Heart left ventricle (tissue), 16 donors: ENCODE measurements at regions not wholly inside any gene's neighbourhood (a gene's known extent, or its start where the extent isn't known, plus 50 kb on each side); places are given as distances from the start of the nearest gene placed in this dataset.
A peak's percentile ranks its signal among the peaks of the same experiment; 100 is the strongest.

Experiments used
- ATAC-seq, 4 donors: fragments of 200-7000 bp; cut with Tn5 transposase; one replicate each; pipeline ENCODE4 v1.9.1; 2020 to 2022; ENCODE audit warnings: moderate library complexity in 4 of 4, mild to moderate bottlenecking in 3 of 4, moderate number of reproducible peaks in 1 of 4
- DNase-seq, 5 donors: peaks; one replicate each; pipeline ENCODE4 v3.0.0-alpha.2; 2020
- H3K27ac ChIP-seq, 12 donors: fragments of 200-600 bp; sonication (generic) in 4 of 12; one replicate each; pipeline versions ENCODE4 v1.5.0 to v1.8.0; 2016 to 2022; ENCODE audit warnings: mild to moderate bottlenecking in 2 of 12
- H3K27me3 ChIP-seq, 9 donors: fragments of 200-600 bp; sonication (generic) in 2 of 9; one replicate each; pipeline versions ENCODE4 v1.5.1 to v1.8.0; 2016 to 2022; ENCODE audit warnings: mild to moderate bottlenecking in 3 of 9
- H3K36me3 ChIP-seq, 9 donors: fragments of 200-600 bp; sonication (generic) in 2 of 9; one replicate each; pipeline versions ENCODE4 v1.5.0 to v1.8.0; 2018 to 2022; ENCODE audit warnings: mild to moderate bottlenecking in 2 of 9
- H3K4me1 ChIP-seq, 12 donors: fragments of 200-600 bp; sonication (generic) in 4 of 12; one replicate each; pipeline versions ENCODE4 v1.5.0 to v1.8.0; 2016 to 2022; ENCODE audit warnings: mild to moderate bottlenecking in 3 of 12
- H3K4me3 ChIP-seq, 12 donors: fragments of 200-600 bp; sonication (generic) in 4 of 12; one replicate each; pipeline versions ENCODE4 v1.5.0 to v1.8.0; 2017 to 2022; ENCODE audit warnings: mild to moderate bottlenecking in 9 of 12, moderate library complexity in 4 of 12
- H3K9me3 ChIP-seq, 12 donors: fragments of 200-600 bp; sonication (generic) in 4 of 12; one replicate each; pipeline versions ENCODE4 v1.5.0 to v1.8.0; 2016 to 2022; ENCODE audit warnings: mild to moderate bottlenecking in 1 of 12
- CTCF ChIP-seq, 12 donors: fragments of 200-600 bp; sonication (generic) in 4 of 12; IDR thresholded peaks; one replicate each; pipeline versions ENCODE4 v1.5.0 to v1.8.0; 2018 to 2022; ENCODE audit warnings: antibody characterized with exemption in 12 of 12, mild to moderate bottlenecking in 5 of 12
- POLR2A ChIP-seq, 2 donors: fragments of 450-650 bp; IDR thresholded peaks; one replicate each; pipeline ENCODE4 v1.6.1; 2017; ENCODE audit warnings: antibody characterized with exemption in 2 of 2, mild to moderate bottlenecking in 2 of 2, moderate library complexity in 2 of 2
- WGBS, 4 donors: extraction: QIAGEN DNeasy Blood & Tissue Kit in 2 of 4; methylation state at CpG; one replicate each; pipeline versions ENCODE4 v1.1.5 to v1.1.7; 2013 to 2018; 5-methylcytosine and 5-hydroxymethylcytosine counted together
- intact Hi-C, 10 donors: fragments of 100-400 bp; cut with DNase I; formaldehyde crosslinking; loops; one replicate each; pipeline versions ENCODE4 v1.11.1 to v1.14.2; 2022
- donor health status: ischemic (EF 13 %, LVEDD 7.1; RV severe dilation, severe dysfunction).
- donor health status: healthy with polysubstance abuse.
- donor health status: DM: no; HTN: yes; CAD: no.
- donor health status: DM: no; HTN: no; CAD: no.
- donor health status: ischemic (EF 25% LVEDD 6.9; RV normal size, moderate dysfunction).
- donor health status: ischemic (EF 25% LVEDD 5.7; RV mildly dilated, moderate dysfunction).
- donor health status: healthy.
- donor health status: DM: yes; HTN: yes; CAD: no.
- donor health status: ischemic (EF 35%, LVEDD 5.7; RV mildly dilated, moderate dysfunction).
- donor health status: nonischemic (EF 11% LVEDD 7.7; RV severe dilation, severe dysfunction).
- donor health status: DM: yes; HTN: yes; CAD: no.
- donor health status: PGD.
- donor health status: ischemic (EF 29% LVEDD 5.4; RV normal size, mild dysfunction).
- donor health status: nonischemic (EF 23%, LVEDD 6.1; RV moderate dilation, normal function).

- ATAC-seq (no peak), DNase-seq (no peak)
- H3K36me3 ChIP-seq = no peaks in the 10 kb centered on the region
- TF ChIP-seq CTCF (IDR thresholded peaks at IDR 0.05) (no peak), POLR2A (IDR thresholded peaks at IDR 0.05) (no peak)
- H3K27ac ChIP-seq = no peak overlapping the region
- peaks cover 0 to 6% (median 0%) of the 10 kb centered on the region in 12 donors for H3K4me1 ChIP-seq
- H3K9me3 ChIP-seq = peaks cover 0 to 12% (median 0%) of the 10 kb centered on the region in 12 donors
- intact Hi-C loops = no loop called here
- WGBS, 4 donors = 66 to 89% (median 88%) methylated on average over 8 of the region's 8 CpGs
- H3K4me3 ChIP-seq = no peak overlapping the region
- H3K27me3 ChIP-seq = no peaks in the 10 kb centered on the region
These were observed 76.6 kb upstream of the TEX51 start for GRCh38 chr2:126822115-126822514.

DNA sequence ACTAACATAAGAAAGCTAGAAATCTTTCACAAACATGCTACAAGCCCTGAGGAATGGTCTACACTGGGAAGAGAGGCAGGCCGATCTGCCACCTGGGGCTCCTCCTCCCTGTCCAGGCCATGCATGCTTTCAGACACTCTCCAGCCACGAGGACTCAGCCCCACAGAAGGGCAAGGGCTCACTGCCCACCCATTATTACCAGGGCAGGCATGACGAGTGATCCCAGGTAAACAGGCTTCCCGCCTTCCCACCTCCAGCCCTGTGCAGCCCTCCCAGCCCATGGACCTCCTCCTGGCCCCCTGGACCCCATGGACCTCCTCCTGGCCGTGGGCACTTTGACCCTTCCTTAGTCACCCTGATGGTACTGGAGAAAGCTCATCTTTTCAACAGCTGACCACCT is 75.8 kb upstream of the TEX51 start:
- TF ChIP-seq POLR2A (IDR thresholded peaks at IDR 0.05) (no peak), CTCF (IDR thresholded peaks at IDR 0.05) (no peak)
- no peak overlapping the region for H3K27ac ChIP-seq
- no peak for ATAC-seq
- intact Hi-C loops = no loop called here
- no peaks in the 10 kb centered on the region for H3K27me3 ChIP-seq
- WGBS, 4 donors = 75 to 80% (median 79%) methylated on average over 5 of the region's 5 CpGs
- DNase-seq = no peak
- H3K4me3 ChIP-seq = no peak overlapping the region
- H3K4me1 ChIP-seq = peaks cover 0 to 6% (median 0%) of the 10 kb centered on the region in 12 donors
- H3K9me3 ChIP-seq = peaks cover 0 to 4% (median 0%) of the 10 kb centered on the region in 12 donors
- no peaks in the 10 kb centered on the region for H3K36me3 ChIP-seq

GRCh38 chr2:126823951-126824350 is 74.7 kb upstream of the TEX51 start:
- no peaks in the 10 kb centered on the region for H3K27me3 ChIP-seq
- no peaks in the 10 kb centered on the region for H3K9me3 ChIP-seq
- DNase-seq (peak in 1 of 5 donors; percentile 38), ATAC-seq (no peak)
- intact Hi-C loops = no loop called here
- 81 to 90% (median 87%) methylated on average over 2 to 3 of the region's 3 CpGs for WGBS, 4 donors
- TF ChIP-seq POLR2A (IDR thresholded peaks at IDR 0.05) = no peak
- no peak for TF ChIP-seq CTCF (IDR thresholded peaks at IDR 0.05)
- no peak overlapping the region for H3K27ac ChIP-seq
- peaks cover 0 to 6% (median 0%) of the 10 kb centered on the region in 12 donors for H3K4me1 ChIP-seq
- no peak overlapping the region for H3K4me3 ChIP-seq
- no peaks in the 10 kb centered on the region for H3K36me3 ChIP-seq

GRCh38 chr2:126824663-126825062 is 74.0 kb upstream of the TEX51 start:
- Histone ChIP-seq H3K4me3 (no peak overlapping the region), H3K9me3 (no peaks in the 10 kb centered on the region), H3K36me3 (no peaks in the 10 kb centered on the region), H3K4me1 (peaks cover 0 to 6% (median 0%) of the 10 kb centered on the region in 12 donors), H3K27ac (no peak overlapping the region), H3K27me3 (no peaks in the 10 kb centered on the region)
- TF ChIP-seq CTCF (IDR thresholded peaks at IDR 0.05) (no peak), POLR2A (IDR thresholded peaks at IDR 0.05) (no peak)
- intact Hi-C loops = no loop called here
- no peak for DNase-seq
- ATAC-seq = no peak
- WGBS, 4 donors = 62 to 76% (median 73%) methylated on average over 6 of the region's 6 CpGs
